NCI-H1930 (cell line): ENCODE measurements at regions not wholly inside any gene's neighbourhood (a gene's known extent, or its start where the extent isn't known, plus 50 kb on each side); places are given as distances from the start of the nearest gene placed in this dataset.
"Not testable (repeated sequence)": the region's sequence is repeated elsewhere in the genome, so short reads cannot be mapped to it uniquely, and the experiment has no call there.

ENCODE experiments used
- DNase-seq, 2 experiments: peaks; one replicate each; lab custom pipeline; 2025; lab: John Stamatoyannopoulos, UW

- DNase-seq: no peak
Measured at GRCh38 chr3:31096661-31097395, 202.4 kb upstream of the GADL1 start.

GRCh38 chr3:31100519-31100918, 206.1 kb upstream of the GADL1 start:
- no peak for DNase-seq

- DNase-seq: not testable (repeated sequence)
Measured at GRCh38 chr3:31101285-31101684, 206.8 kb upstream of the GADL1 start.

DNA sequence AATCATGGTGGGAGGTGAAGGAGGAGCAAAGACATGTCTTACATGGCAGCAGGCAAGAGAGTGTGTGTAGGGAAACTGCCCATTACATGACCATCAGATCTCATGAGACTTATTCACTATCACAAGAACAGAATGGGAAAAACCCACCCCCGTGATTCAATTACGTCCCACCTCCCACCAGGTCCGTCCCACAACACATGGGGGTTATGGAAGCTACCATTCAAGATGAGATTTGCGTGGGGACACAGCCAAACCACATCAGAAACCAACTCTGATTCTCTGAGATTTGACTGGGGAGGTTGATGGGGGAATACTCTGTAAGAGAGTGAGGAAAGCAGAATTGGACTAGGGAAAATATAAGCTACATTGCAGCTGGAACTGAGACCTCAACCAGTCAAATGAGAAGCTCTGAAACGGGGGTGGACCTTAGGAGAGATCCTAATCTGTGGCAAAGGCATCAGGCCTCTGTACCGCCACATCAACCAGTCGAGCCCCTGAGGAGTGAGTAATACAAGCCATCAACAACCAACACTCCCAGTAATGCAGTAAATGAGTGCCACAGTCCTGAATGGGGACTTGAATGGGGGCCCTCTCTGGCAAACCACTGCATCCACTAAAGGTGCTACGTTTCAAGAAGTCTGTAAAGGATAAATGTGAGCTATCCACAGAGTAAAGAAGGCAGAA, 207.9 kb upstream of the GADL1 start:
- DNase-seq: no peak

DNA sequence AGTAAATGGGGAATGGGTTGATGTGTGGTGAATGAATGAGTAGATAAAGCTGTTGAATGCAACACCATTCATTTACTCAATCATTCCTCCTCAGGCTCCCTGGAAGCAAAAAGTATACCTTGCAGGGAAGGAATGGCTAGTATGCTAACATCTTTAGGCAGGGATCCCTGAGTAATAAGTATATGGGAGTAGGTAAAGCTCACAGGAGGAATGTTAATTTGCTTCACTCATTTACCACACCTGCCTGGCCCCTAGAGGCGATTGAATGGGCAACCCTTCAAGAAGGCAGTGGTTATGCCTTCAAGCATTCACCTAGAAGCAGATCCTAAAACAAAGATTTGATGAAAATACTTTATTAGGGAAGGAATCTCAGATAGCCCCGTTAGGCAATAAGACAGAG, 208.7 kb upstream of the GADL1 start:
- DNase-seq: no peak

DNA sequence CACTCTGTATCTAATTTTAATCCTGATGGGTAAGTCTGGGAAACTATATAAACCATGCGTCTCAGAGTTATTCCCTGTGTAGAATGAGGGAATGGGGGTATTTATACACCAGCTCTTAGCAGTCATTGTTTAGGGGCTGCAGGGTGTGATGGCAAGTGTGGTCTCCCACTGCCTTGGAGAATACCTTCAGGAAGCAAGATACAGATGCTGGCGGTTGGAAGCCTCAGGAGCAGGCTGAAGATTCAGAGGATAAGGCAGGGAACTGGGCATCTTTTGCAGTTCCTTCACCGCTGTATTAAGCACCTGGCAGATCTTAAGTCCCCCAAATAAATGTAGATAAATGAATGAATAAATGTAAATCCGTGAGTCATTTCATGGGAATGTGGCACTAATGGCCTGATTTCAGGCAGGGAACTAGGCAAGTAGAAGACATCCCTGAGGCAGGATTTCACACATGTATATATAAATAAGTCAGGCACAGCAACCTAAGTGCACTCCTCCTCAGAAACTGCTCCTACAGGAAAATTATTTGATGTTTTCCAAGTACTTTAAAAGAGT, 209.2 kb upstream of the GADL1 start:
- no peak for DNase-seq

DNA sequence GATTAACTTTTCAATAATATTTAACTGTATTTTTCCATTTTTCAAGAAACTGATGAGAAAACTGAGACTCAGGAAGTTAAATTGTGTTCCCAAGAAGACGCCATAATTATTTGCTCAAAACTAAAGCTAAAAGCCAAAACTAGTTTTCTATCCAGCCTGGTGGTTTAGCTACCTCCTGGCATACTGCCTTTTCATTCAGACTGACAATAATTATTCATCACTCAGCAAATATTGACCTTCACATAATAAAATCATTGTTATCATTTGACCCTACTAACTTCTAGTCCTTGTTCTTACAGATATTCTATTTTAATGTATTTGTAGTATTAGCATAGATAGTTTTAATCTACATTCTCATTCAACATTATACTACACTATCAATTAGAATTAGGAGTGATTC, 210.6 kb upstream of the GADL1 start:
- DNase-seq: no peak

DNA sequence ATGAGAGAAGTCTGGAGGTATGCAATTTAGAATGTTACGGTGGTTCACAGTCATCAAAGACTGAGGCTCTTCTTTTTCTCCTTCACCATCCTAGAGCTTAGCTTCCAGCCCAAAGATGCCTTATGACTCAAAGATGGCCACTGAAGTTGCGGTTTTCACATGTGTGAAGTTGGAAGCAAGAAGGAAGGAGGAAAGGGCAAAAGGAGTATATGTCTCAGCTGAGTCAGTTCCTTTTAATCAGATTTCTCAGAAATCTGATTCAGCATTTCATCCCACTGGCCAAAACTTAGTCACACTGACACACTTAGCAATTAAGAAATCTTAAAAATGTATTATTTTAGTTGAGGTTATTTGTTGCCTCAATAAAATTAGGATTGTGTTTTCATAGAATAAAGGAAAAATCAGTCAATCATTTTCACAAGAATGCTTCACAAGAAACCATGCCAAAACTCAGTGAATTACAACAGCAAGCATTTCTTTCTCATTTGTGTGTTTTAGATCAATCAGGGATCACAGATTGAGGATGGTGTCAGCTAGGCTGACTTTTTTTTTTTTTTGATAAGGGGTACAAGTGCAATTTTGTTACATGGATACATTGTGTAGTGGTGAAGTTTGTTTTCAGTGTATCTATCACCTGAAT, 211.1 kb upstream of the GADL1 start:
- no peak for DNase-seq

- DNase-seq: no peak
Measured at GRCh38 chr3:31106204-31106603, 211.7 kb upstream of the GADL1 start.

DNA sequence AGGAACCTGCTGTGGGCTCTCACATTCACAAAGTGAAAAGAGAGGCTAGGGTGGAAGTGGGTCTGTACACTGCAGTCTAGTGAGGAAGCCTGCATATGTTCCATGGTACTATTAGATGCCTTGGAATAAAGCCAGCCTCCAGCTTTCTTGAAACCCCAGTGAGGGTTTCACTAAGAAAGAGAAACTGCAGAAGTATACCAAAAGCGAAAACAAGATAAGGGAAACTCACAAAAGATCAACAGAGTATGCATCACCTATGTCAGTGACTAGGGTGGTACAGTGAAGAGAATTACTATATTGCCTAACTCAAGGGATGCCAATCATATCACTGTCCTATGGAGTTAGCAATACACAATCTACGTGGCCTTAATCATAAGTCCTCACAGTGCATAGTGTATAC, 212.5 kb upstream of the GADL1 start:
- no peak for DNase-seq

DNA sequence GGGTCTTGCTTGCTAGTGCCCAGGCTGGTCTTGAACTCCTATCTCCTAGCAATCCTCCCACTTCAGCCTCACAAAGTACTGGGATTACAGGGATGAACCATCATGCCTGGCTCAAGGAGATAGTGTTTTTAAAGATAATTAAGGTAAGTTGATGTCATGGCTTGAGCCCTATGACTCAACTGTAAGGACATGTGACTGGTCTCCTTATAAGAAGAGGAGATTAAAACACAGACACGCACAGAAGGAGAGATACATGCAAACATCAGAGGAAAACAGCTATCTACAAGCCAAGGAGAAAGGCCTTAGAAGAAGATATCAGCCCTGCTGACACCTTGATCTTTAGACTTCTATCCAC, 220.4 kb upstream of the GADL1 start:
- no peak for DNase-seq

GRCh38 chr3:31115531-31115930, 221.1 kb upstream of the GADL1 start:
- DNase-seq: not testable (repeated sequence)

- DNase-seq: no peak
Measured at GRCh38 chr3:31116651-31117050, 222.2 kb upstream of the GADL1 start.

GRCh38 chr3:31117854-31118253, 223.4 kb upstream of the GADL1 start:
- no peak for DNase-seq

GRCh38 chr3:31124373-31124772, 229.9 kb upstream of the GADL1 start:
- DNase-seq: no peak

GRCh38 chr3:31125413-31126020, 231.1 kb upstream of the GADL1 start:
- DNase-seq: no peak

- no peak for DNase-seq
Measured at GRCh38 chr3:31129241-31129640, 234.8 kb upstream of the GADL1 start.

DNA sequence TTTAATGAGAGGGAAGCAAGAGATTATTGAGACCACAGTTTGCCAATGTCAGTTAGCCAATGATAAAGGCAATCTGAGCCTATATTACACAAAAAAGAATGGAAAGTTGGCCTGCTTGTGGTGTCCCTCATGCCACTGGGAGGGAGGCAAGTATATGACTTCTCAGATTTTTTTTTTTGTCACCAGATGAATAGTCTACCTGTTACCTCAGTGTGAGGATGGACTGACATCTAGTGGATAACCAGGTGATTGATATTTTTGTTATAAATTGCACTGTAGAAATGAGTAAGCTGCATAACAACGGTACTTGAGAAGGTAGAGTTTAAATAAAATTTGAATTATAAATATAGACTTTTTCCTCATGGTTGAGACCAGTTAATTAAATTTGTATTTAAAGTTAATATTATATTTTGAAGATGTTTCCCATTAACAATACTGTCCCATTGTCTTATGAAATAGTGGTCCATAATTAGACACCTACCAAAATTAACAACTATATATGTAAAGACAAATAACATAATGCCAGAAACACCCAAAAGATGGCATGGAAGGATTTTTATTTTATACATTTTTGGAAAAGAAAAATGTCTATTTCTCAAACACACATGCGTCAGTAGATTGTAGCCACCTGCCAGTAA, 237.8 kb upstream of the GADL1 start:
- DNase-seq: no peak

GRCh38 chr3:31133541-31133940, 239.1 kb upstream of the GADL1 start:
- no peak for DNase-seq

- DNase-seq: no peak
Measured at GRCh38 chr3:31135546-31135945, 241.1 kb upstream of the GADL1 start.

DNA sequence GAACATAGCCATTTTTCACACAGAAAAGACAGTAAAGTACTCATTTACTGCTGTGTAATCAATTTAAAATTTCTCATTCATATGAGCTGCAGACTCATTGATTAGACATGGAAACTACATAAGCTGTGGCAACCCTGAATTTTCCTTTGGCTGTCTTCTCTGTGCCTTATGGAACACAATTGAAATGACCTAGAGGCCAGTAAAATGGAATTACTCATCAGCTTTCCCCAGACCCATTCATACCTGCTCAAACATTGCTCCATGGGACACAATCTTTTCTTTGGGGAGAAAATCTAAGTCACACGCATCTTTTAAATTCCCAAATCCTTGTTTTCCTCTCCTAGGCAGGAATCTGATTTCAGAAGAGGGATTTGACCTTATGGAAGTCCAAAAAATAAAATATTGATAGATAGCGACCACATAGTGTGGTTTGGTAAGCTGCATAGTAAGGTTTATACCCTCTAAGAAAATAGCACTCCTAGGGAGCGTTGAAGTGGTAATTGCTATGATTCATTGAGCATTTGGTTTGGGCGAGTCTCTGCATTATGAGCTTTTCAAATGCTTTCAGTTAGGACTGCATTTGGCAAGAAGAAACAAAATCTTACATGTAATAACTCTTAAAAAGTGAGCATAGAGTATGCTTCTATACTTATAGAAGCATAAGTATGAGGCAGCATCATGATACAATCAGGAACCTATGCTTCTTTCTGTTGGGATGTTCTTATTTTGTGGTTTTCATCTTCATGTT, 243.4 kb upstream of the GADL1 start:
- no peak for DNase-seq
